Right lobe of liver (tissue), 4 donors: ENCODE measurements at regions not wholly inside any gene's neighbourhood (a gene's known extent, or its start where the extent isn't known, plus 50 kb on each side); places are given as distances from the start of the nearest gene placed in this dataset.
A peak's percentile ranks its signal among the peaks of the same experiment; 100 is the strongest.

Experiments used
- CTCF ChIP-seq, 4 donors: fragments of 200-600 bp in 3 of 4; fragments of 450-650 bp in 1 of 4; IDR thresholded peaks; one replicate each; pipeline versions ENCODE4 v1.5.1 to v1.8.0; 2016 to 2022; ENCODE audit warnings: antibody characterized with exemption in 4 of 4, mild to moderate bottlenecking in 2 of 4
- POLR2A ChIP-seq: fragments of 450-650 bp; IDR thresholded peaks from one replicate; pipeline ENCODE4 v1.6.1; 2017; ENCODE audit warnings: antibody characterized with exemption, mild to moderate bottlenecking
- donor health status: DM: no; HTN: no; CAD: no.
- donor health status: DM: no; HTN: no; CAD: no.
- donor health status: DM: no; HTN: yes; CAD: no.

- TF ChIP-seq CTCF (IDR thresholded peaks at IDR 0.05): peak; percentile 47 to 74 (median 71)
- no peak for TF ChIP-seq POLR2A
These were observed 63.4 kb upstream of the C1QTNF9B start for GRCh38 chr13:23960566-23961156.
